Transverse colon (tissue), 4 donors: ENCODE measurements at regions not wholly inside any gene's neighbourhood (a gene's known extent, or its start where the extent isn't known, plus 50 kb on each side); places are given as distances from the start of the nearest gene placed in this dataset.

ENCODE experiments used
- POLR2AphosphoS5 ChIP-seq, 3 donors: sonication (generic); formaldehyde crosslinking; IDR thresholded peaks; one replicate each; pipeline ENCODE4 v1.6.1; 2016; ENCODE audit warnings: antibody characterized with exemption in 3 of 3
- TF ChIP-seq, protein P1 (sequence below), 5 experiments: fragments of 200-600 bp in 3 of 5; fragments of 450-650 bp in 2 of 5; sonication (generic) in 3 of 5; IDR thresholded peaks; 1 replicate in 2 of 5; 2 replicates in 3 of 5; pipeline ENCODE4 v1.5.1; 2016 to 2017; ENCODE audit warnings: antibody characterized with exemption in 5 of 5, inconsistent platforms in 3 of 5, mild to moderate bottlenecking in 2 of 5, moderate library complexity in 1 of 5

DNA sequence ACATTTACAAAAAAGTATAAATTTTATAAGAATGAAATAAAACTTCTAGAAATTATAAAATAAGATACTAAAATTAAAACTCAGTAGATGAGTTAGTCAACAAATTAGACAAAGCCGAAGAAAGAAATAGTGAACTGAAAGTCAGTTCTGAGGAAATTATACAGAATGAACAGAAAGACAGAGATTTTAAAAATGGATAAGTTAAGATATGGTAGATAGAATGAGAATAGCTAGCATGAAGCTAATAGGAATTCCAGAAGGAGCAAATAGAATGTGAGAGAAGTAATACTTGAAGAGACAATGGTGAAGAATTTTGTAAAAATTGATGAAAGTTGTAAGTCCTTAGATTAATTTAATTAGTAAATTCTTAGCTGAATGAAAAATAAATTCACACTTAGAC is 430.4 kb upstream of the RUNX1 start:
- TF ChIP-seq, protein P1, sequence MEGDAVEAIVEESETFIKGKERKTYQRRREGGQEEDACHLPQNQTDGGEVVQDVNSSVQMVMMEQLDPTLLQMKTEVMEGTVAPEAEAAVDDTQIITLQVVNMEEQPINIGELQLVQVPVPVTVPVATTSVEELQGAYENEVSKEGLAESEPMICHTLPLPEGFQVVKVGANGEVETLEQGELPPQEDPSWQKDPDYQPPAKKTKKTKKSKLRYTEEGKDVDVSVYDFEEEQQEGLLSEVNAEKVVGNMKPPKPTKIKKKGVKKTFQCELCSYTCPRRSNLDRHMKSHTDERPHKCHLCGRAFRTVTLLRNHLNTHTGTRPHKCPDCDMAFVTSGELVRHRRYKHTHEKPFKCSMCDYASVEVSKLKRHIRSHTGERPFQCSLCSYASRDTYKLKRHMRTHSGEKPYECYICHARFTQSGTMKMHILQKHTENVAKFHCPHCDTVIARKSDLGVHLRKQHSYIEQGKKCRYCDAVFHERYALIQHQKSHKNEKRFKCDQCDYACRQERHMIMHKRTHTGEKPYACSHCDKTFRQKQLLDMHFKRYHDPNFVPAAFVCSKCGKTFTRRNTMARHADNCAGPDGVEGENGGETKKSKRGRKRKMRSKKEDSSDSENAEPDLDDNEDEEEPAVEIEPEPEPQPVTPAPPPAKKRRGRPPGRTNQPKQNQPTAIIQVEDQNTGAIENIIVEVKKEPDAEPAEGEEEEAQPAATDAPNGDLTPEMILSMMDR (IDR thresholded peaks at IDR 0.05) = no peak
- TF ChIP-seq POLR2AphosphoS5 (IDR thresholded peaks at IDR 0.05) = no peak
